Activated T-cell treated with anti-CD3 and anti-CD28 coated beads for 24 hours (primary cell): ENCODE measurements at regions not wholly inside any gene's neighbourhood (a gene's known extent, or its start where the extent isn't known, plus 50 kb on each side); places are given as distances from the start of the nearest gene placed in this dataset.

ENCODE experiments used
- DNase-seq: peaks from one replicate; pipeline ENCODE4 v3.0.0-alpha.2; 2020; ENCODE audit warnings: low read depth

DNA sequence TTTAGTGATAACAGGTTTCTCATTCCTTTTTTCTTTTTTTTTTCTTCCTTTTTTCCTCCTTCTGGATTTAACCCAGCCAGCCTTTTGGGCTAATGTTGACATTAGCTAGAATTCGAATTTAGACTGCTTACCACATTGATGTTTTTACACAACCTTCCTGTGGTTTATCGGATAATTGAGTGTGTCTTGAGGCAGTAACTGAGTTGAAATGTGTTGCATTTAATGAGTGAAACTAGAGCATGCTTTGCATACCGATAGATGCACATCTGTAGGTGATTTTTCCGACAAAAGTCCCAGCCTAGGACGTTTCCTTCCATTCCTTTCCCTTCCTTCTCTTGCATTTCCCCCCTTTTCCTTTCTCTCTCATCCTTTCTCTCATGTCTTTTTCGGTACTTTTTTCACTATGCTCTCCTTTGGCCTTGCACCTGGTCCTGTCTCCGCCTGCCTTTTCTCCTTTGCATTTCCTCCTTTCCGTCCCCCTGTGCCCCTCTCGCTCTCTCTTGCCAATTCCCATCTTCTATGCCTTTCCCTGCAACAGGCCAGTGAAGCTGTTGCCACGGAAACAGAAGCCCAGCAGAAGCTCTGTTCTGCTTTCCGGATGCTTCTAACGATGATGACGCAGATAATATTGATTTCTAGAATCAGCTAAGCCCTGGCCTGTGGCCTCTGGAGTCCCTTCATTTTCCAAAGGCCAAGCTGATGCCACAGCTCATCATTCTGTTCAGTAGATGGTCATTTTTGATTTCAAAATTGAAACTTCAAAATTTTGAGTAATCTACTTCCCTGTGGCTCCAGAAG lies 76.1 kb downstream of the SLC25A47 start:
- DNase-seq: no peak

DNA sequence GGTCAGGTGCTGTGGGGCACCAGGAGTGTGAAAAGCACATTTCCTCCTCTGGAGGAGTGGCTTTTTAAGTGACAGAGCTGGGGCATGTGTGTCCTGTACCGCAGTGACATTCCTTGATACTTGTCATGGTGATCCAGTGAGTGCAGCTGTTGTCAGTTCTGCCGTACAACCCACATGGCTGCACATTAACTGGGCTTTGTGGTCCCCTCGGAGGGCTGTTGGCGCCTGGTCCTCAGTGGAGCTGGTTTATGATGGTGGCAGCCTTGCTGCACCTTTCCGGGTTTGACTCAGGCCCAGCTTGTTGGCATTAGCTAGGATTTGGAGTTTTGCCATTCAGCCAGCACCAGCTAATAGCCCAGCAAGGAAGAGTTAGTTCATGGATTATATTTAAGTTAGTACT lies 77.0 kb downstream of the SLC25A47 start:
- no peak for DNase-seq

DNA sequence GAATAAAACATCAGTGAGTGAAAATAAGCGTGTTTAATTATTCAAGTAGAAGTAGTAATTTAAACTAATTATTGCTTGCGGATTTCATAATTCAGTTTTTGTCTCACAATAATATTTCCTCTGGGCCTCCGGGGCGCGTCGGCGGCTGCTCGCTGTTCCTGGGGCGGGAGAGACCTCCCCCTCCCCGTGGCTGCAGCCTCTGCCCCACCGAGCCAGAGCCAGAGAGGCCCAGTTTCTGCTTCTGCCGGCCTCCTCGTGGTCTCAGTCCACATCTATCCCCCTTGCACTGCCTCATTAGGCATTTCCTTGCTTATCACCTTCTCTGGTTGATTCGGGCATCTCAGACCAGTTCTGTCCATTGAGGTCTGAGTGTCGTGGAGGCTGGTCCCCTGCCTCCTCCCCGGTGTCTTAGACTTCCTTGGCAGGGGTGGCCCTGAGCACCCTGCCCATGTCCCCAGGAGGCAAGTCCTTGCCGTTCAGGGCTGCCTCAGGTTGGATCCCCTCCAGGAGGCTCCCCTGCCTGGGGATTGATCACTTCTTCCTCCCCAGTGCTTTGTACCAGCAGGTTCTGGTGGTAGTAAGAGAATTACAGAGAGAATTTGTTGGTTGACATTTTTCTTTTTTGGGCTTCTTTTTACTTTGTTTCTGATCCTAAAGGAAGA lies 78.0 kb downstream of the SLC25A47 start:
- no peak for DNase-seq

DNA sequence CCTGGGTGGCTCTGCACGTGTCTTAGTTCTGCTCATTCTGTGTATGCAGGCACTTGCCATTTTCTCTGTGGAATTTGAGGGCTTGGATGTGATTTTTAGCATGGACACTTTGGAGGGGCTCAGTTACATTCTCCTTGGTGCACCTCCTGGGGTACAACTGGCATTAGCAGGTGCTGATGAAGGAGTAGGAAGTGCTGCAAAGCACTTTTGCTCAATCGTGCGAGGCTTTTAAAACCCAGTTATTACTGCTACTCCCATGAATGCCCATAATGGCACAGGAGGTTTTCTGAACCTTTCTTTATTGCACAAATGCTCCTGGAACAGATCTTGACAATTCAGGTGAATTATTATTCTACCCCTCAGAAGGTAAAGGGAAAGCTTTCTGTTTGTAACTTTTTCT lies 78.7 kb downstream of the SLC25A47 start:
- DNase-seq: no peak

DNA sequence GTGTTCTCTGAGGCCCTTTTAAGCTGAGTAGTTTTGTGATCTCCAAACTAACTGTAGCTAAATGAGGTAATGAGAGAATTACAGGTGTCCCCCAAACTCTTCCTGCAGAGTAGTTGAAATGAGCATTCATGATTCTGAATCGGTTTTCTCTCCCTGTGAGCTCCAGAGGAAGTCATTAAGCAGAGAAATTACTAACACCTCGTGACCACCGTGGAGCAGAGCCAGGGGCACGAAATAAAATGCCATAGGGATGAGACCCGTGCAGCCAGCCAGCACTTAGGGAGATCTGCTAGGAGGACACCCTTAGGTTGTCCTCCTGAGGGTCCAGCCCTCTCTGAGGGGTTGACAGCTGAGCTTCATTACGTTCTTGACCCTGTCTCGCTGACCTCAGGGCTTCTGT lies 79.5 kb downstream of the SLC25A47 start:
- no peak for DNase-seq

DNA sequence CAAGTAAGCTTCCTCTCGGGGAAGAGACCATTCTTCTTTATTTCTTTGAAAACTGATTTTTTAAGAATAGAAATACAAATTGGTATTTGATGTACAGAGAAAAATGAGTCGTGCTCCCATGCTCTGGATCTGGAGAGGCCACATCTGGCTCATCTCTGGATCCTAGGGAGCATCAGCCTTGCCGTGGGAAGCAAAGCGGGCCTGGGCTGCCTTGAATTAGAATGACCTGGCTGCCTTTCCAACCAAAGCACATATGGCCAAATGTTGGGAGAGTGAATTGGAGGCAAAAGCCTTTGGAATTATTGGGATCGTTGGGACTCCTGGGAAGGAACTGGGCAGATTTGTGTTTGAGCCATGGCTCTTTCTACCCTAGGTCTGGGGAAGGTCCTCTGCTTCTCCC lies 80.0 kb downstream of the SLC25A47 start:
- no peak for DNase-seq

DNA sequence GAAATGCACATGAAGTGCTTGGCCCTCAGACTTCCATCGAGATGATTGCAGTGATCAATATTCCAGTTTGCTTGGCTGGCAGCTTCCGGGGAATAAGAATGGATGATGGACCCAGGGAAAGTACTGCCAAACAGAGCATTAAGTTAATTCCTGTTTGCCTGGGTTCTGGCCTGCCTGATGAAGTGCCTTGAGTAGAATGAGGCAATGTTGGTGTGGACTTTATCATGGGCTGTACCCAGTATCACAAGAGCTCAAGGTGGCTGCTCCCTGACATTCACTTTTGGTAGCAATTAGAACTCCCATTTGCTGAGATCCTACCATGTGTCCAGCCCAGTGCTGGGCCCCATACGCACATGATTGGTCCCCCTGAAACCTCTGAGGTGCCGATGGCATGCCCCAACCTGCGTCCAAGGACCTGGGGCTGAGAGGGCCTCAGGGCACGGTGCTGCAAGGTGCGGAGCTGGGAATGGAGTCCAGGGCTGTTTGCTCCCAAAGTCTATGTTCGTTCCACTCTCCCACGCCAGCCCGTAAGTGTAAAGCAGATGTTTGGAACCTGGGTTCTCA lies 80.7 kb downstream of the SLC25A47 start:
- no peak for DNase-seq

DNA sequence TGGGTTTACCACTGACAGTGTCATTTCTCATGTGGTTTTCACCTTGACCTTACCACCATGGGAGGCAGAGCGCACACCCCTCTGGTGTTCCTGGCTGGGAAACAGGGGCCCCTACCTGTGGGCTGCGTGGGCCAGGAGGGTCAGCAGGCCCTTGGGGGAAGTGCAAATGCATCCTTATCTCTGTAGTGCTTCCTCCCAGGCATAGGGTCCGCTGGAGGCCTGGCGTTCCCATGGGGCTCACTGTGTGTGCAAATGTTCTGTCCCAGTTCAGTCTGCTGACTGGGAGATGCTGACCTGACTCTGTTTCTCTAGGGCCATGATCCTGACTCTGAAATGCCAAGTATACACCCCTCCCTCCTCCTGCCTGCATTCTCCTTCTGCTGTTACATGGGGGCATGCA lies 81.3 kb downstream of the SLC25A47 start:
- DNase-seq: no peak

DNA sequence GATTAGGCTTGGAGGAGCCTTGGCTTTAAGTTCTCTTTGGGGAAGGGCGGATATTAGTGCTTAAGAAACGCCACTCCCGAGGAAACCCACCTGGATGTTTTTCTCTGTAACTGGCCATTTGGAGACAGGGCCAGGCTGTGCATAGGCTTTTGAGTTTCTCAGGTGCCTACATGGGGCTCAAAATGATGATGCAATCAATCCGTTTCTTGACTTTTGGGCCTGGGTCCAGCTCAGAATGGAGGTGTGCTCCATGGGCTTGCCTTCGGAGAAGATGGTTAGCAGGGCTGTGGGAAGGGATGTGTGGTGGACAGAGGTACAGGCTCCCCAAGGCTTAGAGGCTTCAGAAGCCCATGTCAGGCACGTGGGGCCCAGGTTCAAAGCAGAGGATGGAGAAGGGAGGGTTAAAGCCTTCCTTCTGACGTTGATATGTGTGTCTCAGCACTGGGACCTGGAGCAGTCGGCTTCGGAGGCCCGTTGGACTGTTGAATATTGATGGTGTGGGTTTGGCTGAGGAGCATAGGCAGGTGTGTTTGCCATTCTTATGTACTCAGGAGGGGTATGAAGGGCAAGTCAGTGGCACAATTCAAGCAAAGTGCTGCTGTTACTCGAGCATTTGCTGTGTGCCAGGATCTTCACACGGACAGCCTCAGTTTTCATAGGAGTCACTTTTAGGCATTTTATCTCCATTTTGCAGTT lies 82.8 kb downstream of the SLC25A47 start:
- no peak for DNase-seq

DNA sequence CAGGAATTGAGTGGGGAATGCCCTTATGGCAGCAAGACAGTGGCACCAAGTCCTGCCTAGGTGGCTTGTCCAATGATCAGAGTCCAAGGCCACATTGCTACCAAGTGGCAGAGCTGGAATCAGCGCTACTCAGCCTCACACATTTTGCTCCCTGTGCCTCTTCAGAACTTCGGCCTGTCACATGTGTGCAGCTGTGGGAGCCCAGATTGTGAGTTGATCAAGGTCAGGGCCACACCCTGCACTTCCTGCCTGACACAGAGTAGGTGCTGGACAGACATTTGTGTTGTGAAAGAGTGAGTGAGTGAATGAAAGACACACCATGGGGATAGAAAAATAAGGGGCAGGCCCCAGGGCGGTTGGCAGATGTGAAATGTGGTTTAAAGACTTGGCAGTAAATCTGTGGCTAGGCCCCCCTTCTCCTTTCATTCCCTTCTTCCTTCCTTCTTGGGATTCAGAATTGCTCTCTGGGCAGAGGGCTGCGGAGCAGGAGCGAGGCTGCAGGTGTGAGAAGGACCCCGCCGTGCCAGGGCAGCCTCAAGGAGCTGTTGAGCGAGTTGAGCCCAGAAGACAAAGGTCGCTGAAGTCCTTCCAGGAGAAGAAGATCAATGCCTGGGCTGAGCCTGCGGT lies 83.5 kb downstream of the SLC25A47 start:
- DNase-seq: no peak

DNA sequence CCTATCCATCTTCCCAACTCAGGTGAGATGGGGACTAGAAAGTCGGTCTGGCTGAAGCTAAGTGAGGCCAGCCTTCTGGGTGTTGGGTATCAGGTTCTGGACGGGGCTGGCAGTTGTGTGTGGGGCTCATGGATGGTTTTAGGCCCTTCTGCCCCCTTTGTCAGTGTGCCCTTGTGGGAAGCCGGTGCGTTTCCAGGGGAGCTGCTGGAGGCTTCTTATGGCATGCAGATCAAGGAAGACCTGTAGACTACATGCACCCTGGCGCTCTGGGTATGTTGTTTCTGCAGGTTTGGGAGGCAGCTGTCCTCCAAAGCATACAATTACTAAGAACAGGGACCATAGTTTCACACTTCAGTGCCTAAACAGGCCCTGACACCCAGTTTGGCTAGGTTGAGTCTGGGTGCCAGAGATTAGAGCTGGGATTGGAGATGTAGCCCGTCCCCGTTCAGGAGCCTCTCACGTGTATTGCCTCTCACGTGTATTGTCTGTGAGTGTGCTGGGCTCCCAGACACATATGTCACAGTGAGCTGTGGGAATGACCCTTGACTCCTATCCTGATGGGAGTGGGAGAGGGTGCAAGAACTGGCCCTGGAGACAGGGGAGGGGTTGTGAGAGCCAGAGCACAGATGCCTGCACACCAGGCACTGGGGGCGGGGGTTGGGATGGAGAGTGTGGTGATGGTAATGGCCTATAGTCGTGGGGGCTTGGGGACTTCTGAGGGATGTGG lies 84.4 kb downstream of the SLC25A47 start:
- no peak for DNase-seq

DNA sequence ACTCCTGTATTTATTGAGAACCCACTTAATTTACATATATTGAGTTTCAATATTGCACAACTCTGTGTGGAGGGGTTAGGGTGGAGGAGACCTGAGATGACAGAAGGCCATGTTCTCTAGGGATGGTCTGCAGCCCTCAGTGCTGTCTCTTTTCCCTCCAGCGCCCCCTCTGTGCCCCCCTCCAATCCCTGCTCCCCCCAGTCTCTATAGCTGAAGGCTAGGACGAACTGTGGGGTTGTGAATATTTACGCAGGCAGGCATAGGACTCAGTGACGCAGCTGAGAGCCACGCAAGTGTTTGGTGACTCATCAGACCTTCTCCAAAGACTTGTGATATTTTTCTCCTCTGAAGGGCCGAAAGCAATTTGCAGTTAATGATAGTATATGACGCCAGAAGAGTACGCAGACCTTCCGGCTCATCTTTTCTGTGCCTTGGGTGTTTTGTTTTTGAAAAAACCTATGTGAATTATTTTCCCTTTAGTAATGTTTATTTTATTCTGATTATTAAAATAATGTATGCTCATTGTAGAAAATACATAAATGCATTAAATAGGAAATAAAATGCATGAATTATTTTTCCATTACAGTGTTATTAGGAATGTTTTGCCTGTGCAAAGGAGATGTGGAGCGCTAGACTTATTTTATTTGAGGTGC lies 85.3 kb downstream of the SLC25A47 start:
- no peak for DNase-seq

DNA sequence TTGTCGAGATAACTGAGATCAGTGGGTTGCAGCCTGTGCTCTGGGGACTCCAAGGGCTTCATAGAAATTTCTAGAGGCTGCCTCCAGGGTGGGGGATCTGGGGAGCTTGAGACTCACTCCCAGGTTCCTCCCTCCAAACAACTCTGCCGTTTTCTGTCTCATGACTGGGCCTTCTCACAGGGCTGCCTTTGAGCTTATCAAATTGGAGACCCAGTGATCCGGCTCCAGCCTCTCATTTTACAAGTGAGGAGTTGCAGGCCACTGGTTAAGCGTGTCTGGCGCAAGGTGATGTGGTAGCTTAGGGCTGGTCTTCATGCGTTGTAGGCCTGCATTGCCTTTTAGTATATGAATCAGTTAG lies 85.8 kb downstream of the SLC25A47 start:
- no peak for DNase-seq

DNA sequence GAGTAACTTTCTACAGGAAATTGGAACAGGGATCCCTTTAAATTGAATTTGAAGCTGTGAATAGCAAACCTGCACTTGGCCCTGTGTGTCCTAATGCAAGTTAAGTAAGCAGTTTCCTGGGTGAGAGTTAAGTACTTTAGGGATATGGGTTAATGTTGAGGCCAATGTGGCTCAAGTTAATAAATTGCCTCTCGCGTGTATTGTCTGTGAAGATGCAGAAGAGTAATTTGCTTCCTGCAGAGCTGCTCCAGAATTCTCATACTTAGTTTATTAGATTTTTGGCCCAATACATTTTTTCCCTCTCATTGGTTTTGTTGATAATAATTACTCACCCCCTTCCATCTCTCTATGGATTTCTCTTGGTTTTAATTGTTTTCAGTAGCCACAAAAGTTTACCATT lies 86.5 kb downstream of the SLC25A47 start:
- DNase-seq: no peak

DNA sequence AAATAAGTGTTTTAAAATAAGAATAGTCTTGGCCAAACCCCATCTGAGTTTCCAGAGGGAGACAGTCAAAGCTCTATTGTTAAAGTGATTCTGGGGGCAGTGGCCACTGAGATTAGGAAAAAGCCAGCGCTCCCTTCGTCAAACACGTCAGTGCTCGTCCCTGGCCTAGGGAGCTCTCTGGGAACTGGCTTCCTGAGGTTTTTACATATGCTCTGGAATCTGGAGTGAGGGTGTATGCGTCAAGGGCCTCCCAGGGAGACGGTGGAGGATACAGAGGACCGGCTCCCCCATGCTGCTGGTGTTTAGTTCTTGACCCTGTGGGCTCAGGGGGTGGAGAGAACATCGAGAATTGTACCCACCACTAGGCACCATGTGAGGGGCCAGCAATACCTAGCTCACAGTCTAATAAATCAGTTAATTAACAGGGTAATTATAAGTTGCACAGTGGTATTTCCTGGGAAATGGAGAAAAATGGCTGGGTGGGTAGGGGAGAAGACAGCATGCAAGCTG lies 87.0 kb downstream of the SLC25A47 start:
- no peak for DNase-seq

DNA sequence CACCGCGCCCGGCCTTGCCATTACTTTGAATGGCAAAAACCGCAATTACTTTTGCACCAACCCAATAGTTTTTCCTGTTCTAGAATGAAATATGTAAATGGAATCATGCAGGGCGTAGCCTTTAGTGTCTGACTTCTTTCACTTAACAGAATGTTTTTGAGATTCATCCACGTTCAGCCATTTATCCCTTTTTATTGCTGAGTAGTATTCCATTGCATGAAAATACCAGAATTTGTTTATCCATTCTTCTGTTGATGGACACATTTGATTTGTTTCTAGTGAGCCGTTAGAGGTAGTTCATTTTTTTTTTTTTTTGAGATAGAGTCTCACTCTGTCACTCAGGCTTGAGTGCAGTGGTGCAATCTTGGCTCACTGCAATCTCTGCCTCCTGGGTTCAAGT lies 90.6 kb downstream of the SLC25A47 start:
- DNase-seq: no peak

DNA sequence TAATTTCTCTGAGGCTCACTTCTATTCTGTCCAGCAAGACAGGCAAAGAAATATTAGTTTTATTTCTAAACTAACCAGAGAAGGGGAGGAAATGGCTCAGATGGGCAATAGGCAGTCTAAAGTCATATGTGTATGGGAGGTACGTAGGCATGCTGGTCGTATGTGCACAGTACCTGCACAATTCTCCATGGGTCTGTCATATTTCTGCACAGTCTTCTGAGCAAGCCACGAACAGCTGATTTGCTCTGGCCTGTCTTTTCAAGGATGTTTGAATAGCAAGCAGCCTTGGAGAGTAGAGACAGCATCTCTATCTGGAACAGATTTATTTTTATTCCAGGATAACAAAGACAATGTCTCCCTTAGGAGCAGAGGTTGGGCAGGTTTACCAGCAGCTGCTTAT lies 92.1 kb downstream of the SLC25A47 start:
- no peak for DNase-seq

DNA sequence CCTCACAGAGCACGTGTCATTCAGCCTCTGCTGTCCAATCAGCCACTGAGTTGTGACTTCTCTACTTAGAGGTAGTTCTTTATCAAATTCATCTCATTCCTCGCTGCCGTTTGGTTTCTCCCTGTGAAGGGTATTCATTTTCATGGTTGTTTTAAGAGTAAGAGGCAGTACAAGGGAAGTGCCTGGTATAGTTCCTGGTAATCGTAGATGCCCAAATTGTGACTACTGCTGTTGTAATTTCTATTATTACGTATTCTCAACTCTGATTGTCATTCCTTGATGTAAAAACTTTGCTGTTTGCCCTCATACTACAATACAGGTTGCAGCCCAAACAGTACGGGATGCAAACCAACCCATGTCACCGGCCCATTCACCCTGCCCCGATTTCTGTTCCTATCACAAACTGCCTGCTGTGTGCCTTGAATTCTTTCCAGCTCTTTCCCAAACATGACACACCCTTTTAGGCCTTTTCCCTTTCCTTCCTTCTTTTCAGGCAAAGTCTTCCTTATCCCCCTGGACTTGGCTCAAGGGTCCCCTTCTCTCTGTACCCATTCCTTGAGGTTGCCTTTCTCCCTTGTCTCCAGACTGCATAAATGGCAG lies 93.0 kb downstream of the SLC25A47 start:
- no peak for DNase-seq

DNA sequence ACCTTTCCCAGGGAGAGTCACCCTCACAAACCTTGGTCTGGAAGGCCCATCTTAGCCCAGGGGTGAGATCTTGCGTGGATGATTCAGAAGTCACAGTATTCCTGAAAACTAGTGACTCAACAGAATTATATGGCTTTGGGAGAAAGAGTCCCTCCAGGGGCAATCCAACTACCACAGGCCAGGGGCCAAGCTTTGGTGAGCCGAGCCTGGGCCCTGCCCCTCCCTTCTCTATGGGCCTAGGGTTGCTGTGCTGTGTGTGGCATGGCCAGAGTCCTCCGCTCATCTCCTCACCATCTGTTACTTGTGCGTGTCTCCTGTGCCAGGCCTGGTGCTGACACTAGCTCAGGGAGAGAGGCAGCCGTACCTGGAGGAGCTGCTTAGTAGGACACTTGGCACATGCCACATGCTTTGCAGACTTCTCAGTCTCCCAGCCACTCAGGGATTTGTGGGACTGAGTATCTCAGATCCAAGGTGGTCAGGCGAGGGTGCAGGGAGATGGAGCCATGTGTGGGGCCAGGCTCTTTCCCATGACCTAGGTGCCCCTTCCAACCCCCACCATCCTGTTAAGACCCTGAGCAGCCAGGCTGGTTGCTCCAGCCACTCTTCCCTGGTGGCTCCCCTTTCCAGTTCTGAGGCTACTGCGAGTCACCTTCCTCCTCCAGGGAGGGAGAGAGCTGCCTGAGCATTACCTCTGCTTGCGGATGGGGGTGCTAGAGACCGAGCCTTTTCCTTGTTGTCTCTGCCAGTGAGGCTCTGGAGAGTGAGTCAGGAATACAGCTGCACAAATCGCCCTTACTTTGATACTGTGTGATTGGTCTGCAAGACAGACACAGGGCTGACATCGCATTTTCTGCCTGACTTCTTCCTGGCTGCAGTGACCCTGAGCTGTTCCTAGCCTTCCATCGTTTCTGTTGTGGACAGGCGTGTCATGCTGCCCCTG lies 94.1 kb downstream of the SLC25A47 start:
- no peak for DNase-seq

DNA sequence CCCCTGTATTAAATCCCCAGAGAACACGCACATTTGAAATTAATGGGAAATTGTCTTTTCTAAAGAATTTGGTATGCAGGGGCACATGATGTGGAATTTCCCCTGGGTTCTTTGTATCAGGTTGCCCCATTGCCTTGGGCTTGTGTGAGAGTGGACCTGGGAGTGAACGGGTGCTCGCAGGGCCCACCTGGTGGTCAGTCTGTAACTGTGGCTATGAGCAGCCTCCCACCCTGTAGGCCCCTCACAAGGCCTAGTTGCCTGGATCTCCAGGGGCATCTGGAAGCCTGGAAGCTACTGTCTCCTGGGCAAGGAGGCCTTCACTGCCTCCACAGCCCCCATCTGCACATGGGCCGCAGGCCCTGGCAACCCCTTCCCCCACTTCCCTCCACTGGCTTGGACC lies 96.7 kb downstream of the SLC25A47 start:
- DNase-seq: no peak
